ENCODE measurements at regions not wholly inside any gene's neighbourhood (a gene's known extent, or its start where the extent isn't known, plus 50 kb on each side); places are given as distances from the start of the nearest gene placed in this dataset.

DNA sequence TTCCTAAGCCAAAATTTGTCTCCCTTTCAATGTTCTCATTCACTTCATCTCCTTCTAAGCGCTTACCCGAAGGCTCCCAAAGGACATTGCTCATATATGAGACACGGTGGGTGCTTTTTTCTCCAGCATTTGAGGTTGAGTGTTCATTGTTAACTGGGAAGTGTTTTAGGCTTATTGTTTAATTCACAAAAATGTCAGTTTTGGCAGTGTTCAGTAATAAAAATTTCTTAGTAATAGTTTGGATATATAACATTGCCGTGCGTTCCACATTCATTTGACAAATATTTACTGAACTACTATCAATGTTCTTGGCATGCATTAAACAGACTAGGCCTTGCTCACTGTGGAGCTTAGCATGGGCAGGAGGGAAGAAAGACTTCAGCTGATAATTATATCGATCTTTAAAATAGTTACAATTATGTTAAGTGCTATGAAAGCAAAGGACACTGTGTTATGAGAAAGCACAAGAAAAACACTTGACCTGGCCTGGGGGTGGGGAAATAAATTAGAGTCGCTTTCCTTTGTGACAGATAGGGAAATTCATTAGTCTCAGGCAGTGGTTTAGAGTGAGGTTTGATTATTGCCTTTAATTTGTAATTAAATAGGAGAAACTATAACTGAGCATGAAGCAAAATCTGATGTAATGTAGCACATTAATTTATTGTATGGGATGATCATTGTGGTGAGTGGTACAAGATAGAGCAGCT, 82.2 kb upstream of the DOCK10 start:
- WGBS, result 87% methylated on average over 7 of the region's 7 CpGs
- Histone ChIP-seq H3K36me3 (no peaks in the 10 kb centered on the region), H3K4me1 (no peaks in the 10 kb centered on the region), H3K27me3 (no peaks in the 10 kb centered on the region), H3K4me3 (no peak overlapping the region), H3K27ac (no peak overlapping the region), H3K9me3 (no peaks in the 10 kb centered on the region)
- TF ChIP-seq POLR2A (IDR thresholded peaks at IDR 0.05) (no peak), EP300 (IDR thresholded peaks at IDR 0.05) (no peak), POLR2AphosphoS5 (IDR thresholded peaks at IDR 0.05) (no peak)
- TF ChIP-seq, protein P1, sequence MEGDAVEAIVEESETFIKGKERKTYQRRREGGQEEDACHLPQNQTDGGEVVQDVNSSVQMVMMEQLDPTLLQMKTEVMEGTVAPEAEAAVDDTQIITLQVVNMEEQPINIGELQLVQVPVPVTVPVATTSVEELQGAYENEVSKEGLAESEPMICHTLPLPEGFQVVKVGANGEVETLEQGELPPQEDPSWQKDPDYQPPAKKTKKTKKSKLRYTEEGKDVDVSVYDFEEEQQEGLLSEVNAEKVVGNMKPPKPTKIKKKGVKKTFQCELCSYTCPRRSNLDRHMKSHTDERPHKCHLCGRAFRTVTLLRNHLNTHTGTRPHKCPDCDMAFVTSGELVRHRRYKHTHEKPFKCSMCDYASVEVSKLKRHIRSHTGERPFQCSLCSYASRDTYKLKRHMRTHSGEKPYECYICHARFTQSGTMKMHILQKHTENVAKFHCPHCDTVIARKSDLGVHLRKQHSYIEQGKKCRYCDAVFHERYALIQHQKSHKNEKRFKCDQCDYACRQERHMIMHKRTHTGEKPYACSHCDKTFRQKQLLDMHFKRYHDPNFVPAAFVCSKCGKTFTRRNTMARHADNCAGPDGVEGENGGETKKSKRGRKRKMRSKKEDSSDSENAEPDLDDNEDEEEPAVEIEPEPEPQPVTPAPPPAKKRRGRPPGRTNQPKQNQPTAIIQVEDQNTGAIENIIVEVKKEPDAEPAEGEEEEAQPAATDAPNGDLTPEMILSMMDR (IDR thresholded peaks at IDR 0.05), result no peak
- no peak for DNase-seq (ENCODE audit: low spot score in 2 of 2)

GRCh38 chr2:225122583-225123486, 80.6 kb upstream of the DOCK10 start:
- Histone ChIP-seq H3K4me3 (no peak overlapping the region), H3K27me3 (no peaks in the 10 kb centered on the region), H3K36me3 (no peaks in the 10 kb centered on the region), H3K9me3 (no peaks in the 10 kb centered on the region), H3K4me1 (no peaks in the 10 kb centered on the region), H3K27ac (no peak overlapping the region)
- DNase-seq (ENCODE audit: low spot score in 2 of 2), result no peak
- TF ChIP-seq POLR2A (IDR thresholded peaks at IDR 0.05) (no peak), POLR2AphosphoS5 (IDR thresholded peaks at IDR 0.05) (no peak), EP300 (IDR thresholded peaks at IDR 0.05) (no peak)
- TF ChIP-seq, protein P1 (IDR thresholded peaks at IDR 0.05), result peak in 1 of 2 donors; percentile 44
- 53% methylated on average over 15 of the region's 15 CpGs for WGBS

GRCh38 chr2:225122007-225122406, 79.7 kb upstream of the DOCK10 start:
- WGBS, result 78% methylated on average over 8 of the region's 8 CpGs
- no peaks in the 10 kb centered on the region for H3K36me3 ChIP-seq
- H3K4me3 ChIP-seq, result no peak overlapping the region
- no peaks in the 10 kb centered on the region for H3K9me3 ChIP-seq
- no peaks in the 10 kb centered on the region for H3K4me1 ChIP-seq
- DNase-seq (ENCODE audit: low spot score in 2 of 2), result no peak
- TF ChIP-seq POLR2A (IDR thresholded peaks at IDR 0.05) (no peak), EP300 (IDR thresholded peaks at IDR 0.05) (no peak), POLR2AphosphoS5 (IDR thresholded peaks at IDR 0.05) (no peak)
- TF ChIP-seq, protein P1 (IDR thresholded peaks at IDR 0.05), result no peak
- H3K27ac ChIP-seq, result no peak overlapping the region
- H3K27me3 ChIP-seq, result no peaks in the 10 kb centered on the region

DNA sequence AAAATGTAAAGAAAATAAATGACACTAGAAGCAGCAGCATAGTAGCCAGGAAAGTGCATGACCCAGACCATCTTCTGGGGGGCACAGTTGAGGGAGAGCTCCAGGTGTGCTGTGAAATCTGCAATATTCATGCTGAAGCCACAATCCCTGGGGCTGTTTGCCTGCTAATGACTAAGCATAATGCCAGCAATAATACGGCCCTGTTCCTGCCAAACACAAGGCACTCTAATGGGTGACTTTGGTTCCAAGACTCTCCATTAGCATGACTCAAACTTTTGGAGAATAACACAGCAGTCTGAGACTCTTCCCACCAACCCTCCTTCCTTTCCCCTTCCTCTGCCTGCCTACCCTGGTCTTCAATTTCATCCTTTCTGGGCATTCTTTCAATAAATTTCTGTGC, 77.9 kb upstream of the DOCK10 start:
- no peaks in the 10 kb centered on the region for H3K36me3 ChIP-seq
- no peak overlapping the region for H3K27ac ChIP-seq
- no peaks in the 10 kb centered on the region for H3K4me1 ChIP-seq
- no peak for TF ChIP-seq POLR2AphosphoS5 (IDR thresholded peaks at IDR 0.05)
- no peak for TF ChIP-seq POLR2A (IDR thresholded peaks at IDR 0.05)
- TF ChIP-seq, protein P1 (IDR thresholded peaks at IDR 0.05), result no peak
- TF ChIP-seq EP300 (IDR thresholded peaks at IDR 0.05), result no peak
- 40% methylated on average over 1 of the region's 1 CpG for WGBS
- no peak for DNase-seq (ENCODE audit: low spot score in 2 of 2)
- H3K4me3 ChIP-seq, result no peak overlapping the region
- no peaks in the 10 kb centered on the region for H3K27me3 ChIP-seq
- no peaks in the 10 kb centered on the region for H3K9me3 ChIP-seq

All from suprapubic skin (tissue), 4 donors.